ENCODE measurements at regions not wholly inside any gene's neighbourhood (a gene's known extent, or its start where the extent isn't known, plus 50 kb on each side); places are given as distances from the start of the nearest gene placed in this dataset.

DNA sequence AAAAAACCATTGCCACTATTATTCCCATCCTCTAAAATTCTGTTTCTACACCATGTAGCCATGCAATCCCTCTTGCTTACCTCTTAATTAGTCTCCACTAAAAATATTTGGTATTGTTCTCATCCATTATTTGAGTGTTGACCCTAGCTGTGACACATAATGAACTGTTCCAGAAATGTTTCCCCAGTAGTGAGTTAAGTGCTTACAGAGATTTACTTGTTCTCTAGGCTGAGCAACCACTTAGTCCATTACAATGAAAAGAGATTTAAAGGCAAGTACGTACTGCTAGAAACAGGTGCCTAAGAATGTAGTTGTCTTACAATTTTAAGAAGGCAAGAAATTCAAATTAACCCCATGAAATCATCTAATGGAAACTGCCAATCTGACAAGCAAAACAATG lies 112.7 kb upstream of the PTPN13 start:
- ChIA-PET POLR2A (no interaction called here), CTCF (interaction anchor here (1.8 kb wide), 1 partner anchor 14 kb away, joined by 12 read pairs; no protein-coding TSS in a partner anchor)
- DNase-seq (ENCODE audit: low read depth, low spot score) (no peak), FAIRE-seq (no peak)
- no peaks in the 10 kb centered on the region for H3K9me3 ChIP-seq (replicated peaks; ENCODE audit: control insufficient read depth, insufficient read depth, low read length)
- no peak overlapping the region for H3K9ac ChIP-seq (replicated peaks; ENCODE audit: extremely low read depth, insufficient read depth, low read length)
- peaks cover 0 to 2% of the 10 kb centered on the region in 2 experiments for H3K27me3 ChIP-seq (ENCODE audit: control insufficient read depth in 2 of 2, insufficient read depth in 2 of 2, low read length in 2 of 2)
- no TSS peak for BruUV-seq (replicated peaks)
- no peak overlapping the region for H3K4me2 ChIP-seq (ENCODE audit: insufficient read depth, low read length)
- no peak overlapping the region for H2AFZ ChIP-seq (ENCODE audit: low read depth, low read length)
- no peaks in the 10 kb centered on the region for H3K79me2 ChIP-seq (ENCODE audit: control insufficient read depth, insufficient read depth, low read length)
- no peak overlapping the region for H3K27ac ChIP-seq (ENCODE audit: insufficient read depth, low read depth, low read length)
- H3K4me3 ChIP-seq (replicated peaks in 1 of 3; ENCODE audit: insufficient read depth in 1 of 3, low read depth in 1 of 3, low read length in 3 of 3), result no peak overlapping the region
- no peaks in the 10 kb centered on the region for H3K9me1 ChIP-seq (replicated peaks; ENCODE audit: control insufficient read depth, extremely low read depth, insufficient read depth, low read length)
- intact Hi-C loops (cut with micrococcal nuclease) (no loop called here), dilution Hi-C loops (cut with MboI; ENCODE audit: extremely low pct_ligation_motif_present, low sequenced_read_pairs) (no loop called here)
- TF ChIP-seq, protein P1, sequence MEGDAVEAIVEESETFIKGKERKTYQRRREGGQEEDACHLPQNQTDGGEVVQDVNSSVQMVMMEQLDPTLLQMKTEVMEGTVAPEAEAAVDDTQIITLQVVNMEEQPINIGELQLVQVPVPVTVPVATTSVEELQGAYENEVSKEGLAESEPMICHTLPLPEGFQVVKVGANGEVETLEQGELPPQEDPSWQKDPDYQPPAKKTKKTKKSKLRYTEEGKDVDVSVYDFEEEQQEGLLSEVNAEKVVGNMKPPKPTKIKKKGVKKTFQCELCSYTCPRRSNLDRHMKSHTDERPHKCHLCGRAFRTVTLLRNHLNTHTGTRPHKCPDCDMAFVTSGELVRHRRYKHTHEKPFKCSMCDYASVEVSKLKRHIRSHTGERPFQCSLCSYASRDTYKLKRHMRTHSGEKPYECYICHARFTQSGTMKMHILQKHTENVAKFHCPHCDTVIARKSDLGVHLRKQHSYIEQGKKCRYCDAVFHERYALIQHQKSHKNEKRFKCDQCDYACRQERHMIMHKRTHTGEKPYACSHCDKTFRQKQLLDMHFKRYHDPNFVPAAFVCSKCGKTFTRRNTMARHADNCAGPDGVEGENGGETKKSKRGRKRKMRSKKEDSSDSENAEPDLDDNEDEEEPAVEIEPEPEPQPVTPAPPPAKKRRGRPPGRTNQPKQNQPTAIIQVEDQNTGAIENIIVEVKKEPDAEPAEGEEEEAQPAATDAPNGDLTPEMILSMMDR (IDR thresholded peaks at IDR 0.05; ENCODE audit: extremely low read depth in 1 of 2, insufficient read depth in 1 of 2, low read depth in 1 of 2, low read length in 2 of 2), result no peak
- TF ChIP-seq MYC (IDR thresholded peaks at IDR 0.05; ENCODE audit: low read depth, low read length) (no peak), EZH2 (IDR thresholded peaks at IDR 0.05; ENCODE audit: borderline replicate concordance, low read depth, low read length, severe bottlenecking) (no peak), POLR2AphosphoS5 (IDR thresholded peaks at IDR 0.05; ENCODE audit: insufficient read depth, low read depth, low read length) (no peak), FOS (IDR thresholded peaks at IDR 0.05; ENCODE audit: borderline replicate concordance, insufficient read depth, low read length) (no peak), POLR2A (IDR thresholded peaks at IDR 0.05; ENCODE audit: low read depth, low read length) (no peak), GATA2 (IDR thresholded peaks at IDR 0.05; ENCODE audit: insufficient read depth, insufficient read length, low read depth, low read length) (no peak), JUN (IDR thresholded peaks at IDR 0.05; ENCODE audit: borderline replicate concordance, insufficient read depth, insufficient read length, low read depth) (no peak)
- TF ChIP-seq, protein P2, sequence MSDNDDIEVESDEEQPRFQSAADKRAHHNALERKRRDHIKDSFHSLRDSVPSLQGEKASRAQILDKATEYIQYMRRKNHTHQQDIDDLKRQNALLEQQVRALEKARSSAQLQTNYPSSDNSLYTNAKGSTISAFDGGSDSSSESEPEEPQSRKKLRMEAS (IDR thresholded peaks at IDR 0.05; ENCODE audit: insufficient read depth, insufficient read length), result no peak
- no peaks in the 10 kb centered on the region for H3K4me1 ChIP-seq (ENCODE audit: control insufficient read depth, extremely low read depth, insufficient read depth, low read length)
- H4K20me1 ChIP-seq (replicated peaks; ENCODE audit: control insufficient read depth, extremely low read depth, insufficient read depth, low read length), result no peaks in the 10 kb centered on the region
- no peaks in the 10 kb centered on the region for H3K36me3 ChIP-seq (ENCODE audit: control insufficient read depth in 2 of 2, extremely low read depth in 1 of 2, insufficient read depth in 2 of 2, low read length in 2 of 2)
